GM19372 (cell line): ENCODE measurements at regions not wholly inside any gene's neighbourhood (a gene's known extent, or its start where the extent isn't known, plus 50 kb on each side); places are given as distances from the start of the nearest gene placed in this dataset.
"Not testable (repeated sequence)": the region's sequence is repeated elsewhere in the genome, so short reads cannot be mapped to it uniquely, and the experiment has no call there.

ENCODE experiments used
- ATAC-seq: cut with Tn5 transposase; IDR thresholded peaks from one replicate; pipeline ENCODE4 v1.9.1; 2021; ENCODE audit warnings: mild to moderate bottlenecking, low read depth, moderate library complexity; ENCODE audit not compliant: unreplicated experiment

GRCh38 chr1:229907884-229908638, 159.0 kb upstream of the GALNT2 start:
- no peak for ATAC-seq

- ATAC-seq: no peak
Observed at GRCh38 chr1:229908689-229909088, 158.3 kb upstream of the GALNT2 start.

GRCh38 chr1:229913489-229913888, 153.5 kb upstream of the GALNT2 start:
- no peak for ATAC-seq

- ATAC-seq: not testable (repeated sequence)
Observed at GRCh38 chr1:229919488-229919887, 147.6 kb upstream of the GALNT2 start.

GRCh38 chr1:229920683-229921082, 146.4 kb upstream of the GALNT2 start:
- no peak for ATAC-seq

GRCh38 chr1:229922249-229922648, 144.8 kb upstream of the GALNT2 start:
- no peak for ATAC-seq

- ATAC-seq: no peak
Observed at GRCh38 chr1:229924639-229925038, 142.4 kb upstream of the GALNT2 start.

GRCh38 chr1:229928767-229929166, 138.3 kb upstream of the GALNT2 start:
- no peak for ATAC-seq

- ATAC-seq: not testable (repeated sequence)
Observed at GRCh38 chr1:229931751-229932150, 135.3 kb upstream of the GALNT2 start.

GRCh38 chr1:229935157-229935556, 131.9 kb upstream of the GALNT2 start:
- ATAC-seq: not testable (repeated sequence)

- ATAC-seq: no peak
Observed at GRCh38 chr1:229938551-229938950, 128.5 kb upstream of the GALNT2 start.

- ATAC-seq: no peak
Observed at GRCh38 chr1:229940684-229941083, 126.4 kb upstream of the GALNT2 start.

GRCh38 chr1:229941160-229941559, 125.9 kb upstream of the GALNT2 start:
- ATAC-seq: no peak

GRCh38 chr1:229941831-229942230, 125.2 kb upstream of the GALNT2 start:
- no peak for ATAC-seq

GRCh38 chr1:229942501-229942900, 124.5 kb upstream of the GALNT2 start:
- no peak for ATAC-seq

- ATAC-seq: no peak
Observed at GRCh38 chr1:229943148-229943714, 123.8 kb upstream of the GALNT2 start.

- no peak for ATAC-seq
Observed at GRCh38 chr1:229943988-229944743, 122.9 kb upstream of the GALNT2 start.

GRCh38 chr1:229945795-229946194, 121.2 kb upstream of the GALNT2 start:
- ATAC-seq: no peak

GRCh38 chr1:229947968-229948367, 119.1 kb upstream of the GALNT2 start:
- no peak for ATAC-seq

- ATAC-seq: no peak
Observed at GRCh38 chr1:229948438-229948837, 118.6 kb upstream of the GALNT2 start.

- ATAC-seq: no peak
Observed at GRCh38 chr1:229949500-229949899, 117.5 kb upstream of the GALNT2 start.

GRCh38 chr1:229950020-229950419, 117.0 kb upstream of the GALNT2 start:
- no peak for ATAC-seq
